ENCODE measurements at regions not wholly inside any gene's neighbourhood (a gene's known extent, or its start where the extent isn't known, plus 50 kb on each side); places are given as distances from the start of the nearest gene placed in this dataset.

DNA sequence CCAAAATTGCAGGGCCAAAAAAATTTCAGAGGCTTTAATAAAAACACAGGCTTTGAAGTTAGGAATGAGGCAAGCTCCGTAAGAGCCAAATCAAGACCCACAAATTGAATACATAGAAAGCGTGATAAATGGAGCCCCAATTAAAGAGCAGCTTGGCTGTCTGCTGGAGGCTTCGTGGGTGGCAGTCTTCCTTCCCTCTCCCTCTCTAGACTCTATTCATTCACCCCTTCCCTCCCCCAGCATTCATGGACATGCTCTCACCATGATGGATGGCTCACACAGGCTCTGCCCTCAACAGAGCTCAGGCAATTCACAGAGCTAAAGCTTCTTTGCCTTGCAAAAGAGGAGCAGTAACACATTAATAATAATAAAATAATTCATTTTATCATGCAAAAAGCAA lies 214.1 kb downstream of the HERPUD2 start:
- TF ChIP-seq CTCF (IDR thresholded peaks at IDR 0.05): no peak
- no peak overlapping the region for H3K27ac Mint-ChIP-seq
- no peaks in the 10 kb centered on the region for H3K4me1 Mint-ChIP-seq (ENCODE audit: low read depth)
- ChIA-PET POLR2A (no interaction called here), CTCF (interaction anchor here (0.9 kb wide), 1 partner anchor 40 kb away, joined by 3 read pairs; no protein-coding TSS in a partner anchor)
- no peak overlapping the region for H3K4me3 Mint-ChIP-seq
- no peaks in the 10 kb centered on the region for H3K36me3 Mint-ChIP-seq (ENCODE audit: low read depth)
- ATAC-seq (no peak), DNase-seq (no peak)
- peaks cover 4% of the 10 kb centered on the region for H3K27me3 Mint-ChIP-seq
- intact Hi-C loops (cut with micrococcal nuclease): no loop called here
- H3K9me3 Mint-ChIP-seq: peaks cover 17% of the 10 kb centered on the region

GRCh38 chr7:35477609-35478008 lies 217.3 kb downstream of the HERPUD2 start:
- peaks cover 17% of the 10 kb centered on the region for H3K9me3 Mint-ChIP-seq
- H3K27ac Mint-ChIP-seq: no peak overlapping the region
- ATAC-seq (no peak), DNase-seq (no peak)
- CTCF ChIA-PET: interaction anchor here (1.3 kb wide), 1 partner anchor 43 kb away, joined by 5 read pairs; no protein-coding TSS in a partner anchor
- H3K27me3 Mint-ChIP-seq: peaks cover 13% of the 10 kb centered on the region
- H3K4me3 Mint-ChIP-seq: no peak overlapping the region
- intact Hi-C loops (cut with micrococcal nuclease): no loop called here
- no peak for TF ChIP-seq CTCF (IDR thresholded peaks at IDR 0.05)
- POLR2A ChIA-PET: no interaction called here
- H3K36me3 Mint-ChIP-seq (ENCODE audit: low read depth): no peaks in the 10 kb centered on the region
- no peaks in the 10 kb centered on the region for H3K4me1 Mint-ChIP-seq (ENCODE audit: low read depth)

DNA sequence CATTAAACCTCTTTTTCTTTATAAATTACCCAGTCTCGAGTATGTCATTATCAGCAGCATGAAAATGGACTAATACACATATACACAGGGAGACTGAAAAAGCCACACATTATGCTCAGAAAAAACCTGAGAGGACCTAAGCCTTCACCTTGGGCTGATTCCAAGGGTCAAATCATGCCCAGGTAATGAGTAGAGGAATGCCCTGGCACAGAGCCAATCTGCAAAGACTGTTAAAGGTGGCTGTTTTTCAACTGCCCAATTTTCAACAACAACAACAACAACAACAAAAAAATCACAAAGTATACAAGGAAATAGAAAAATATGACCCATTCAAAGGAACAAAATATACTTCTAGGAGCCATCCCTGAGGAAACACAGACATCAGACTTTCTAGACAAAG lies 220.2 kb upstream of the TBX20 start:
- H3K9me3 Mint-ChIP-seq: peaks cover 17% of the 10 kb centered on the region
- peaks cover 20% of the 10 kb centered on the region for H3K27me3 Mint-ChIP-seq
- POLR2A ChIA-PET: no interaction called here
- H3K36me3 Mint-ChIP-seq (ENCODE audit: low read depth): no peaks in the 10 kb centered on the region
- intact Hi-C loops (cut with micrococcal nuclease): no loop called here
- no peak for TF ChIP-seq CTCF (IDR thresholded peaks at IDR 0.05)
- no peak overlapping the region for H3K27ac Mint-ChIP-seq
- H3K4me1 Mint-ChIP-seq (ENCODE audit: low read depth): no peaks in the 10 kb centered on the region
- no peak for ATAC-seq
- DNase-seq: no peak
- CTCF ChIA-PET: no interaction called here
- H3K4me3 Mint-ChIP-seq: no peak overlapping the region

- H3K27ac Mint-ChIP-seq: no peak overlapping the region
- H3K27me3 Mint-ChIP-seq: peaks cover 13% of the 10 kb centered on the region
- no peaks in the 10 kb centered on the region for H3K9me3 Mint-ChIP-seq
- intact Hi-C loops (cut with micrococcal nuclease): no loop called here
- POLR2A ChIA-PET: interaction anchor here (1.2 kb wide), 1 partner anchor 10 kb away, joined by 3 read pairs; no protein-coding TSS in a partner anchor
- no peak for TF ChIP-seq CTCF (IDR thresholded peaks at IDR 0.05)
- no peaks in the 10 kb centered on the region for H3K4me1 Mint-ChIP-seq (ENCODE audit: low read depth)
- no peaks in the 10 kb centered on the region for H3K36me3 Mint-ChIP-seq (ENCODE audit: low read depth)
- DNase-seq (no peak), ATAC-seq (no peak)
- no peak overlapping the region for H3K4me3 Mint-ChIP-seq
- CTCF ChIA-PET: interaction anchor here (1.2 kb wide), 1 partner anchor 24 kb away, joined by 3 read pairs; no protein-coding TSS in a partner anchor
These were observed 214.7 kb upstream of the TBX20 start for GRCh38 chr7:35468606-35469005.

- Mint-ChIP-seq H3K27me3 (peaks cover 8% of the 10 kb centered on the region), H3K4me3 (no peak overlapping the region), H3K36me3 (ENCODE audit: low read depth) (no peaks in the 10 kb centered on the region), H3K27ac (no peak overlapping the region), H3K4me1 (ENCODE audit: low read depth) (no peaks in the 10 kb centered on the region), H3K9me3 (no peaks in the 10 kb centered on the region)
- intact Hi-C loops (cut with micrococcal nuclease): no loop called here
- no peak for DNase-seq
- ChIA-PET CTCF (no interaction called here), POLR2A (interaction anchor here (1.2 kb wide), 1 partner anchor 11 kb away, joined by 3 read pairs; no protein-coding TSS in a partner anchor)
- TF ChIP-seq CTCF (IDR thresholded peaks at IDR 0.05): no peak
- ATAC-seq: no peak
These were observed 213.6 kb upstream of the TBX20 start for GRCh38 chr7:35467456-35467978.

All from activated CD8-positive, alpha-beta T cell treated with anti-CD3 and anti-CD28 coated beads for 36 hours (primary cell).